CD4-positive, CD25-positive, alpha-beta regulatory T cell (primary cell): ENCODE measurements at regions not wholly inside any gene's neighbourhood (a gene's known extent, or its start where the extent isn't known, plus 50 kb on each side); places are given as distances from the start of the nearest gene placed in this dataset.

Experiments
- ATAC-seq, 2 donors: fragments of 150-1000 bp; cut with Tn5 transposase; one replicate each; pipeline ENCODE4 v1.10.0; 2021; ENCODE audit warnings: low read depth in 2 of 2, moderate number of reproducible peaks in 2 of 2, moderate library complexity in 1 of 2
- DNase-seq, 3 donors: peaks; one replicate each; pipeline versions ENCODE4 v3.0.0 to v3.0.0-alpha.2; 2012 to 2022; ENCODE audit warnings: mixed read lengths in 1 of 3
- H3K27ac ChIP-seq: one replicate; pipeline ENCODE4 v1.7.0; 2013; ENCODE audit warnings: mild to moderate bottlenecking, low read length; ENCODE audit not compliant: insufficient read depth, poor library complexity, severe bottlenecking
- H3K27me3 ChIP-seq: one replicate; pipeline ENCODE4 v1.7.0; 2013; ENCODE audit warnings: low read length; ENCODE audit not compliant: control insufficient read depth, insufficient read depth
- H3K36me3 ChIP-seq: one replicate; pipeline ENCODE4 v1.7.0; 2013; ENCODE audit warnings: mild to moderate bottlenecking, low read length, moderate library complexity; ENCODE audit not compliant: control insufficient read depth, insufficient read depth
- H3K4me1 ChIP-seq: 2 replicates; pipeline ENCODE4 v1.7.0; 2013; ENCODE audit warnings: mild to moderate bottlenecking, low read length; ENCODE audit not compliant: insufficient read depth, control insufficient read depth, poor library complexity, severe bottlenecking
- H3K4me3 ChIP-seq: one replicate; pipeline ENCODE4 v1.7.0; 2013; ENCODE audit warnings: low read depth, mild to moderate bottlenecking, low read length, moderate library complexity
- H3K9me3 ChIP-seq, 2 experiments: 1 replicate in 1 of 2; 2 replicates in 1 of 2; pipeline ENCODE4 v1.7.0; 2013; ENCODE audit warnings: low read length in 2 of 2, mild to moderate bottlenecking in 1 of 2, moderate library complexity in 1 of 2; ENCODE audit not compliant: control insufficient read depth in 2 of 2
- H3K27ac Mint-ChIP-seq, 3 donors: one replicate each; pipeline ENCODE4 v1.8.0; 2020 to 2022; ENCODE audit warnings: mild to moderate bottlenecking in 3 of 3, mixed read lengths in 3 of 3, moderate library complexity in 2 of 3
- H3K27me3 Mint-ChIP-seq: one replicate; pipeline ENCODE4 v1.8.0; 2022; ENCODE audit warnings: mild to moderate bottlenecking, mixed read lengths
- H3K36me3 Mint-ChIP-seq: one replicate; pipeline ENCODE4 v1.8.0; 2020; ENCODE audit warnings: mixed read lengths
- H3K4me1 Mint-ChIP-seq, 4 donors: one replicate each; pipeline ENCODE4 v1.8.0; 2020 to 2022; ENCODE audit warnings: mixed read lengths in 4 of 4, mild to moderate bottlenecking in 1 of 4
- H3K4me3 Mint-ChIP-seq, 4 donors: one replicate each; pipeline ENCODE4 v1.8.0; 2020 to 2022; ENCODE audit warnings: mild to moderate bottlenecking in 4 of 4, mixed read lengths in 4 of 4, moderate library complexity in 3 of 4
- H3K9me3 Mint-ChIP-seq, 7 donors: one replicate each; pipeline ENCODE4 v1.8.0; 2020 to 2022; ENCODE audit warnings: mixed read lengths in 7 of 7, mild to moderate bottlenecking in 3 of 7, moderate library complexity in 2 of 7

DNA sequence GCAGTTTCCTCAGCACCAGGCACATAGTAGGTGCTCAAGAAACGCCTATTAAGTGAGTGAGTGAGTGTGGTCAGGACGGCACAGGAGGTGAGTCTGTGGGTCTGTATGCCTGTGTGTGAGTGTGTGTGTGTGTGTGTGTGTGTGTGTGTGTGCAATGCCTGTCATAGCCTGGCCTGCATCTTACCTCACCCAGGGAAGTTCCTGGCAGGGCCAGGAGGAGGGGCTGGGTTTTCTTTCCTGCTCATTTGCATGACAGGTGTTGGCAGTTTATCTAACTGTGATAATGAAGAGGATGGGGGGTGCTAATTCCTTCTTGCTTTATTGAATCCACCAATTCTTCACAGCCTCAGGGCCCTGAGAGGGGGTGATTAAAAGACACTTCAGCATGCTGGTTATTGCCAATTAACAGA lies 146.7 kb upstream of the MLN start:
- Mint-ChIP-seq H3K4me3 (no peak overlapping the region), H3K36me3 (no peaks in the 10 kb centered on the region), H3K4me1 (no peaks in the 10 kb centered on the region)

GRCh38 chr6:33949877-33950435 lies 146.2 kb upstream of the MLN start:
- no peak overlapping the region for H3K4me3 ChIP-seq
- no peaks in the 10 kb centered on the region for H3K36me3 ChIP-seq
- H3K27me3 ChIP-seq: no peaks in the 10 kb centered on the region
- Mint-ChIP-seq H3K9me3 (no peaks in the 10 kb centered on the region), H3K36me3 (no peaks in the 10 kb centered on the region), H3K27me3 (peaks cover 10% of the 10 kb centered on the region), H3K27ac (no peak overlapping the region), H3K4me3 (no peak overlapping the region), H3K4me1 (no peaks in the 10 kb centered on the region)
- no peak overlapping the region for H3K27ac ChIP-seq
- ATAC-seq (no peak), DNase-seq (no peak)
- no peaks in the 10 kb centered on the region for H3K4me1 ChIP-seq
- H3K9me3 ChIP-seq: no peaks in the 10 kb centered on the region

More for the DNA sequence above, 146.7 kb upstream of the MLN start:
- DNase-seq: no peak
- Histone ChIP-seq H3K4me3 (no peak overlapping the region), H3K4me1 (no peaks in the 10 kb centered on the region), H3K27ac (no peak overlapping the region), H3K9me3 (no peaks in the 10 kb centered on the region), H3K36me3 (no peaks in the 10 kb centered on the region), H3K27me3 (no peaks in the 10 kb centered on the region)
- Mint-ChIP-seq H3K27me3 (peaks cover 10% of the 10 kb centered on the region), H3K27ac (no peak overlapping the region), H3K9me3 (no peaks in the 10 kb centered on the region)
- no peak for ATAC-seq

DNA sequence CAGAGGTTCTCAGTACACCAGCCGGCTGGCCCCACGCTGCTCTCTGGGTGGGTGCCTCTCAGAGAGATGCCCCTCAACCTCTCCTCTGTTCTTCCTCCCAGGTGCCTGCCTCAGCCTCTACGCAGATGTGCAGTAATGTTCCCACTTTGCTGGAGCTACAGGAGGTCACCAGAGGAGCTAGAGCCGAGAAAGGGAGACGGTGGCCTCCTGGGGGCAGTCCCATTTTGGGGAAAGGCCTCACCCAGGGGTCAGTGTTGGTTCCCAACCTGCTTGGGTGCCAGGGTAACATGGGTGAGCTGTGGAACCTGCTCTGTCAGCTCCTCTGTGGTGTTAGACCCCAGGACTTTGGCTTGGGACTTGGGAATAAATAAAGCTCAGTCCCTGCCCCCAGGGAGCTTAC lies 145.3 kb upstream of the MLN start:
- Mint-ChIP-seq H3K36me3 (no peaks in the 10 kb centered on the region), H3K27me3 (peaks cover 16% of the 10 kb centered on the region), H3K4me1 (no peaks in the 10 kb centered on the region), H3K4me3 (no peak overlapping the region), H3K9me3 (no peaks in the 10 kb centered on the region), H3K27ac (no peak overlapping the region)
- no peak for DNase-seq
- Histone ChIP-seq H3K27me3 (no peaks in the 10 kb centered on the region), H3K36me3 (no peaks in the 10 kb centered on the region), H3K27ac (no peak overlapping the region), H3K4me3 (no peak overlapping the region), H3K9me3 (no peaks in the 10 kb centered on the region), H3K4me1 (no peaks in the 10 kb centered on the region)
- ATAC-seq: no peak

GRCh38 chr6:33947916-33948594 lies 144.3 kb upstream of the MLN start:
- H3K36me3 Mint-ChIP-seq: no peaks in the 10 kb centered on the region
- Histone ChIP-seq H3K4me3 (no peak overlapping the region), H3K27ac (no peak overlapping the region), H3K9me3 (no peaks in the 10 kb centered on the region), H3K27me3 (no peaks in the 10 kb centered on the region), H3K36me3 (no peaks in the 10 kb centered on the region), H3K4me1 (no peaks in the 10 kb centered on the region)
- H3K9me3 Mint-ChIP-seq: no peaks in the 10 kb centered on the region
- no peaks in the 10 kb centered on the region for H3K4me1 Mint-ChIP-seq
- H3K27ac Mint-ChIP-seq: no peak overlapping the region
- no peak for DNase-seq
- no peak for ATAC-seq
- H3K4me3 Mint-ChIP-seq: no peak overlapping the region
- H3K27me3 Mint-ChIP-seq: peaks cover 21% of the 10 kb centered on the region

DNA sequence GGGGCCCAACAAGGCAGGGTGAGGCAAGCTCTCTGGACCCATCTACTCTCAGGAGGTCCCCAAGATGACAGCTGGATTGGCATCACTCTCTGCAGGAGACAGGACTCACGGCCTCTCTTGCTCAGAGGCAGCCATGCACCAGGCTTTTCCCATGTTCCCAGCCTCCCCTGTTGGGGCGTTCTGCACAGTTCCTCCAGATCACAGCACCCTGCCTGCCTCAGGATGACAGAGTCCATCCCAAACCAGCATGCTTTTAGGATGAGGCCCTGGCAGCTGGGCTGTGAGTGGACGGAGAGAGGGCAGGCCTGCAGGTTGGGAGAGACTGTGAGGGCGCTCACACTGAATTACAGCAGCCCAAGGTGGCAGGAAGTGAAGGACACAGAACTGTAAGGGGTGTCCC lies 143.2 kb upstream of the MLN start:
- no peaks in the 10 kb centered on the region for H3K27me3 ChIP-seq
- ATAC-seq (no peak), DNase-seq (no peak)
- no peaks in the 10 kb centered on the region for H3K36me3 ChIP-seq
- Mint-ChIP-seq H3K4me3 (no peak overlapping the region), H3K36me3 (no peaks in the 10 kb centered on the region), H3K27me3 (peaks cover 24% of the 10 kb centered on the region), H3K4me1 (no peaks in the 10 kb centered on the region), H3K9me3 (no peaks in the 10 kb centered on the region), H3K27ac (no peak overlapping the region)
- H3K4me1 ChIP-seq: no peaks in the 10 kb centered on the region
- no peaks in the 10 kb centered on the region for H3K9me3 ChIP-seq
- H3K27ac ChIP-seq: no peak overlapping the region
- H3K4me3 ChIP-seq: no peak overlapping the region

DNA sequence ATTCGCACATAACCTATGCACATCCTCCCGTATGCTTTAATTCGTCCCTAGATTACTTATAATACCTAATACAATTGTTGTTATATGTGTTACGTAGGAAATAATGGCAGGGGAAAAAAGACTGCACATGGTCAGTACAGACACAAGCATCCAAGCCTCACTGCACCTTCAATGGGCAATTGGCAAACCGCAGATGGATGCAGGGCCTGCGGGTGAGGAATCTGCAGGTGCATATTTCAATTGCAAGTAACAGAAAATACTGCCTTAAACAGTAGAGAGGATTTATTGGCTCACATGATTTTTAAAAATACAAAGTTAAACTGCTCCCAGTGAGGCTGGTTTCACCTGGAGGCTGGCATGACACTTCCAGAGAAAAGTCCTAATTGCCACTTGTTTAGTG lies 142.1 kb upstream of the MLN start:
- Mint-ChIP-seq H3K27ac (no peak overlapping the region), H3K4me1 (no peaks in the 10 kb centered on the region), H3K27me3 (peaks cover 24% of the 10 kb centered on the region), H3K36me3 (no peaks in the 10 kb centered on the region), H3K9me3 (no peaks in the 10 kb centered on the region), H3K4me3 (no peak overlapping the region)
- no peaks in the 10 kb centered on the region for H3K36me3 ChIP-seq
- H3K9me3 ChIP-seq: no peaks in the 10 kb centered on the region
- no peaks in the 10 kb centered on the region for H3K4me1 ChIP-seq
- H3K27ac ChIP-seq: no peak overlapping the region
- H3K27me3 ChIP-seq: no peaks in the 10 kb centered on the region
- H3K4me3 ChIP-seq: no peak overlapping the region
- ATAC-seq: no peak
- no peak for DNase-seq

- Histone ChIP-seq H3K9me3 (no peaks in the 10 kb centered on the region), H3K27ac (no peak overlapping the region), H3K4me3 (no peak overlapping the region), H3K36me3 (no peaks in the 10 kb centered on the region), H3K27me3 (no peaks in the 10 kb centered on the region), H3K4me1 (no peaks in the 10 kb centered on the region)
- no peak for ATAC-seq
- Mint-ChIP-seq H3K9me3 (no peaks in the 10 kb centered on the region), H3K4me3 (no peak overlapping the region), H3K4me1 (no peaks in the 10 kb centered on the region), H3K36me3 (no peaks in the 10 kb centered on the region), H3K27me3 (peaks cover 24% of the 10 kb centered on the region), H3K27ac (no peak overlapping the region)
- no peak for DNase-seq
These were observed 141.0 kb upstream of the MLN start for GRCh38 chr6:33944686-33945411.

DNA sequence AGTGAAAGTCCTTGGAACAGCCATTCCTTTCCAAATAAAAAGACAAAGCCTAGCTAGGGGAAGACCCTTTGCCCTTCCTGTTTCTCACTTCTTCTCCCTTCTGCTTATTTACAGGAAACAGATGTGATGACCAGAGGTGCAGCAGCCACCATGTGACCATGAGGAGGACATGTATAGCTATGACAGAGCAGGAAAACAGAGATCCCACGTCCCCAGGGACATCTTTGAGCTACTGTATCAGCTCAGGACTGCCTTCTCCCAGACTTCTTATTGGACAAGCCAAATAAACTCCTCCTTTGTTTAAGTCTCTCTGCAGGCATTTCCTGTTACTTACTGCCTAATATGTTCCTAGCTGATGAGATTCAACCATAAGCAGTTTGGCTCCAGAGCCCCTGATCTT lies 133.1 kb upstream of the MLN start:
- H3K4me1 Mint-ChIP-seq: peaks cover 0 to 4% (median 1%) of the 10 kb centered on the region in 4 donors
- Histone ChIP-seq H3K27ac (no peak overlapping the region), H3K36me3 (no peaks in the 10 kb centered on the region), H3K9me3 (no peaks in the 10 kb centered on the region), H3K4me3 (no peak overlapping the region), H3K4me1 (no peaks in the 10 kb centered on the region), H3K27me3 (peaks cover 2% of the 10 kb centered on the region)
- DNase-seq: no peak
- no peak for ATAC-seq
- H3K27ac Mint-ChIP-seq: no peak overlapping the region
- no peaks in the 10 kb centered on the region for H3K27me3 Mint-ChIP-seq
- no peaks in the 10 kb centered on the region for H3K36me3 Mint-ChIP-seq
- no peak overlapping the region for H3K4me3 Mint-ChIP-seq
- H3K9me3 Mint-ChIP-seq: no peaks in the 10 kb centered on the region
